ENCODE measurements at regions not wholly inside any gene's neighbourhood (a gene's known extent, or its start where the extent isn't known, plus 50 kb on each side); places are given as distances from the start of the nearest gene placed in this dataset.

GRCh38 chr9:42386477-42386876, 203.0 kb downstream of the SPATA31A6 start:
- TF ChIP-seq CTCF (conservative IDR thresholded peaks at IDR 0.05) (no peak), EZH2 (IDR thresholded peaks at IDR 0.05; ENCODE audit: low read depth) (no peak)

All from PC-9 (cell line).